SK-N-SH (cell line): ENCODE measurements at regions not wholly inside any gene's neighbourhood (a gene's known extent, or its start where the extent isn't known, plus 50 kb on each side); places are given as distances from the start of the nearest gene placed in this dataset.

Source experiments
- CTCF ChIP-seq: fragments of 200-600 bp; sonication (generic); IDR thresholded peaks from 2 replicates; pipeline ENCODE4 v1.6.1; 2017; ENCODE audit warnings: antibody characterized with exemption, mild to moderate bottlenecking, moderate library complexity
- GATA2 ChIP-seq: sonication (generic); formaldehyde crosslinking; IDR thresholded peaks from 2 replicates; pipeline ENCODE4 v1.5.0; 2020; ENCODE audit warnings: mild to moderate bottlenecking, missing genetic modification reagents
- PBX3 ChIP-seq: IDR thresholded peaks from 2 replicates; pipeline ENCODE4; 2012

DNA sequence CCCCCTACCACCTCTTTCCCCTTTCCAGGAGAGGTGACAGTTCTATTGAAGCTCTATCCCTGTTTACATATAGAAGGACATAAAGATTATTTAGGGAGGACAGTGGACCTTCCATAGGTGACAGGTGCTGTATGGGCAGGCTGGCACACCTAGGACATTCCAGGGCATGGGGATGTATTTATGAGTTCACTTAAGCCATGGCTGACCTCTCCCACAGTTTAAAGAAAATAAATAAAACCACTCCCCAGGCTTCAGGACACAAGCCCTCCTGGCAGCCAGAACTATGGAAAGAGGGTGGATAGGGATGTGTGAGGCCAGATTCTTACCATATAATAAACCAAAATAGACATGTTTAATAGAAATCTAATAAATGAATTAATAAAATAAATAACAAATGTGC lies 85.6 kb upstream of the HOXC13 start:
- no peak for TF ChIP-seq GATA2 (CRISPR knock-in tag)
- TF ChIP-seq CTCF: no peak
- TF ChIP-seq PBX3: no peak
